BE2C (cell line): ENCODE measurements at regions not wholly inside any gene's neighbourhood (a gene's known extent, or its start where the extent isn't known, plus 50 kb on each side); places are given as distances from the start of the nearest gene placed in this dataset.

ENCODE experiments used
- DNase-seq: peaks from one replicate; pipeline ENCODE4 v3.0.0-alpha.2; 2020
- H3K27me3 ChIP-seq: fragments of 250-450 bp; sonication (Bioruptor Pico); 2 replicates; pipeline ENCODE4 v1.5.1; 2020; ENCODE audit warnings: mild to moderate bottlenecking
- H3K36me3 ChIP-seq: fragments of 250-450 bp; sonication (Bioruptor Pico); 2 replicates; pipeline ENCODE4 v1.5.1; 2020; ENCODE audit warnings: mild to moderate bottlenecking
- H3K4me1 ChIP-seq: fragments of 250-450 bp; sonication (Bioruptor Pico); 2 replicates; pipeline ENCODE4 v1.5.1; 2020
- H3K4me3 ChIP-seq: 2 replicates; pipeline ENCODE4 v1.5.1; 2011; ENCODE audit warnings: low read depth, low read length
- H3K9me3 ChIP-seq: fragments of 250-450 bp; sonication (Bioruptor Pico); 2 replicates; pipeline ENCODE4 v1.5.1; 2020
- CTCF ChIP-seq: IDR thresholded peaks from 2 replicates; pipeline ENCODE4 v1.5.1; 2012; ENCODE audit warnings: mild to moderate bottlenecking, low read depth, low read length

- H3K9me3 ChIP-seq, result no peaks in the 10 kb centered on the region
- H3K4me3 ChIP-seq, result no peak overlapping the region
- DNase-seq, result no peak
- H3K36me3 ChIP-seq, result no peaks in the 10 kb centered on the region
- H3K27me3 ChIP-seq, result no peaks in the 10 kb centered on the region
- H3K4me1 ChIP-seq, result no peaks in the 10 kb centered on the region
- no peak for TF ChIP-seq CTCF
Measured at GRCh38 chr1:5108740-5109139, 454.3 kb downstream of the AJAP1 start.

GRCh38 chr1:5105744-5106143 lies 451.3 kb downstream of the AJAP1 start:
- Histone ChIP-seq H3K4me3 (no peak overlapping the region), H3K36me3 (no peaks in the 10 kb centered on the region)

GRCh38 chr1:5099558-5099957 lies 445.1 kb downstream of the AJAP1 start:
- Histone ChIP-seq H3K4me3 (no peak overlapping the region), H3K4me1 (no peaks in the 10 kb centered on the region), H3K27me3 (no peaks in the 10 kb centered on the region), H3K36me3 (no peaks in the 10 kb centered on the region), H3K9me3 (no peaks in the 10 kb centered on the region)
- no peak for DNase-seq
- TF ChIP-seq CTCF, result no peak

More at GRCh38 chr1:5105744-5106143, 451.3 kb downstream of the AJAP1 start:
- no peak for TF ChIP-seq CTCF
- no peaks in the 10 kb centered on the region for H3K9me3 ChIP-seq
- no peaks in the 10 kb centered on the region for H3K4me1 ChIP-seq
- no peak for DNase-seq
- H3K27me3 ChIP-seq, result no peaks in the 10 kb centered on the region

- Histone ChIP-seq H3K36me3 (no peaks in the 10 kb centered on the region), H3K4me1 (no peaks in the 10 kb centered on the region), H3K9me3 (no peaks in the 10 kb centered on the region), H3K4me3 (no peak overlapping the region), H3K27me3 (no peaks in the 10 kb centered on the region)
- no peak for DNase-seq
- no peak for TF ChIP-seq CTCF
Measured at GRCh38 chr1:5098981-5099385, 444.6 kb downstream of the AJAP1 start.

- Histone ChIP-seq H3K36me3 (no peaks in the 10 kb centered on the region), H3K9me3 (no peaks in the 10 kb centered on the region), H3K4me1 (no peaks in the 10 kb centered on the region), H3K4me3 (no peak overlapping the region), H3K27me3 (no peaks in the 10 kb centered on the region)
- no peak for TF ChIP-seq CTCF
- no peak for DNase-seq
Measured at GRCh38 chr1:5093042-5093441, 438.6 kb downstream of the AJAP1 start.

- no peaks in the 10 kb centered on the region for H3K36me3 ChIP-seq
- no peak for DNase-seq
- H3K4me3 ChIP-seq, result no peak overlapping the region
- H3K27me3 ChIP-seq, result no peaks in the 10 kb centered on the region
- H3K4me1 ChIP-seq, result no peaks in the 10 kb centered on the region
- H3K9me3 ChIP-seq, result no peaks in the 10 kb centered on the region
- TF ChIP-seq CTCF, result no peak
Measured at GRCh38 chr1:5084676-5085075, 430.3 kb downstream of the AJAP1 start.
